Fibroblast of the conjunctiva (primary cell): ENCODE measurements at regions not wholly inside any gene's neighbourhood (a gene's known extent, or its start where the extent isn't known, plus 50 kb on each side); places are given as distances from the start of the nearest gene placed in this dataset.

Source experiments
- DNase-seq: peaks from one replicate; pipeline ENCODE4 v3.0.0-alpha.2; 2010; ENCODE audit warnings: low read depth

- DNase-seq: peak; percentile 71
These were observed 97.1 kb upstream of the GRIK2 start for GRCh38 chr6:101296169-101296960.

- DNase-seq: no peak
These were observed 90.9 kb upstream of the GRIK2 start for GRCh38 chr6:101302593-101302992.

GRCh38 chr6:101303495-101303894, 90.0 kb upstream of the GRIK2 start:
- no peak for DNase-seq

GRCh38 chr6:101312652-101313051, 80.9 kb upstream of the GRIK2 start:
- no peak for DNase-seq

DNA sequence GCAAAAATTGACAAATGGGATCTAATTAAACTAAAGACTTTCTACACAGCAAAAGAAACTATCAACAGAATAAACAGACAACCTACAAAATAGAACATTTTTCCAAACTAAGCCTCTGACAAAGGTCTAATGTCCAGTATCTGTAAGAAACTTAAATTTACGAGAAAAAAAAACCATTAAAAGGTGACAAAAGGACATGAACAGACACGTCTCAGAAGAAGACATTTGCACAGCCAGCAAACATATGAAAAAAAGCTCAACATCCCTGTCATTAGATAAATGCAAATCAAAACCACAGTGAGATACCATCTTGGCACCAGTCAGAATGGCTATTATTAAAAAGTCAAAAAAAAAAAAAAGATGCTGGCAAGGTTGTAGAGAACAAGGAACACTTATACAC, 70.6 kb upstream of the GRIK2 start:
- DNase-seq: no peak

GRCh38 chr6:101326411-101326810, 67.1 kb upstream of the GRIK2 start:
- DNase-seq: no peak

DNA sequence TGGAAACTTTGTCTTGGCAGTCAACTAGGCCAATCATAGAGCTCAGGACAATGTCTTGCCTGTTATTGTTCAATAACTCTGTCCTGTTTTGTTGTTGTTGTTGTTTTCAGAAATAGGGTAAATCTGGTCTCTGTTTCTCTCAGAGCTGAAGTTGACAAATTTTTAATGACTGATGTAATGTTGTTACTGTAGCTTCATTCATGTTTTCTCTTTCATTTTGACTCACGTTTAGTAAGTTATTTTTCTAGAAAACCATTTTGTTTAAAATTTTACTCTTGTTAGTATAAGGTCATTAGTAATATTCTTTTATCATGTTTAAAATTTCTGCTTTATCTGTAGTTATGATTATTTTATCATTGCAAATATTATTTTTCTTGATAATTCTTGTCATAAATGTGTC, 51.6 kb upstream of the GRIK2 start:
- no peak for DNase-seq
